Kidney (tissue), 13 donors: ENCODE measurements at regions not wholly inside any gene's neighbourhood (a gene's known extent, or its start where the extent isn't known, plus 50 kb on each side); places are given as distances from the start of the nearest gene placed in this dataset.
A peak's percentile ranks its signal among the peaks of the same experiment; 100 is the strongest.

ENCODE experiments used
- DNase-seq, 5 donors: peaks; one replicate each; pipeline ENCODE4 v3.0.0-alpha.2; 2013 to 2020
- FAIRE-seq: peaks from 2 replicates; lab custom pipeline; 2012; peaks lifted over from hg19 to GRCh38; lab: Jason Lieb, UNC
- H3K27ac ChIP-seq, 2 donors: one replicate each; pipeline ENCODE4 v1.7.0; 2013; ENCODE audit warnings: low read depth in 2 of 2, low read length in 2 of 2, inconsistent platforms in 1 of 2
- H3K27me3 ChIP-seq: one replicate; pipeline ENCODE4 v1.7.1; 2013; ENCODE audit warnings: low read length, inconsistent platforms; ENCODE audit not compliant: control insufficient read depth, insufficient read depth
- H3K36me3 ChIP-seq, 3 donors: one replicate each; pipeline versions ENCODE4 v1.7.0 to v1.7.1; 2013; ENCODE audit warnings: low read length in 3 of 3, control low read depth in 1 of 3, inconsistent platforms in 1 of 3; ENCODE audit not compliant: insufficient read depth in 3 of 3, control insufficient read depth in 2 of 3
- H3K4me1 ChIP-seq, 3 donors: one replicate each; pipeline versions ENCODE4 v1.7.0 to v1.7.1; 2013; ENCODE audit warnings: low read length in 3 of 3, inconsistent platforms in 1 of 3, low read depth in 1 of 3; ENCODE audit not compliant: control insufficient read depth in 2 of 3, insufficient read depth in 2 of 3
- H3K4me3 ChIP-seq, 3 donors: one replicate each; pipeline versions ENCODE4 v1.7.0 to v1.8.1; 2013; ENCODE audit warnings: low read length in 3 of 3, control low read depth in 1 of 3, inconsistent platforms in 1 of 3
- H3K9ac ChIP-seq, 3 donors: one replicate each; pipeline versions ENCODE4 v1.7.0 to v1.7.1; 2013; ENCODE audit warnings: low read length in 3 of 3, control low read depth in 1 of 3, inconsistent platforms in 1 of 3
- H3K9me3 ChIP-seq, 3 donors: one replicate each; pipeline versions ENCODE4 v1.7.0 to v1.7.1; 2013; ENCODE audit warnings: low read length in 3 of 3, control low read depth in 1 of 3, inconsistent platforms in 1 of 3; ENCODE audit not compliant: control insufficient read depth in 2 of 3, insufficient read depth in 1 of 3
- intact Hi-C: fragments of 100-400 bp; cut with DNase I; formaldehyde crosslinking; loops from one replicate; pipeline ENCODE4 v1.11.1; 2022
- TF ChIP-seq, protein P1 (sequence below): IDR thresholded peaks from 3 replicates; pipeline ENCODE4 v1.5.1; 2012; ENCODE audit warnings: mild to moderate bottlenecking, moderate library complexity, borderline replicate concordance; ENCODE audit not compliant: insufficient read depth; ENCODE audit errors: extremely low read depth
- donor health status: control.
- donor health status: control.
- donor health status: control.
- donor health status: control.
- donor health status: control.
- donor health status: DM: yes; HTN: yes; CAD: no.
- donor health status: Normal renal cell carcinoma (clear cell type).

DNA sequence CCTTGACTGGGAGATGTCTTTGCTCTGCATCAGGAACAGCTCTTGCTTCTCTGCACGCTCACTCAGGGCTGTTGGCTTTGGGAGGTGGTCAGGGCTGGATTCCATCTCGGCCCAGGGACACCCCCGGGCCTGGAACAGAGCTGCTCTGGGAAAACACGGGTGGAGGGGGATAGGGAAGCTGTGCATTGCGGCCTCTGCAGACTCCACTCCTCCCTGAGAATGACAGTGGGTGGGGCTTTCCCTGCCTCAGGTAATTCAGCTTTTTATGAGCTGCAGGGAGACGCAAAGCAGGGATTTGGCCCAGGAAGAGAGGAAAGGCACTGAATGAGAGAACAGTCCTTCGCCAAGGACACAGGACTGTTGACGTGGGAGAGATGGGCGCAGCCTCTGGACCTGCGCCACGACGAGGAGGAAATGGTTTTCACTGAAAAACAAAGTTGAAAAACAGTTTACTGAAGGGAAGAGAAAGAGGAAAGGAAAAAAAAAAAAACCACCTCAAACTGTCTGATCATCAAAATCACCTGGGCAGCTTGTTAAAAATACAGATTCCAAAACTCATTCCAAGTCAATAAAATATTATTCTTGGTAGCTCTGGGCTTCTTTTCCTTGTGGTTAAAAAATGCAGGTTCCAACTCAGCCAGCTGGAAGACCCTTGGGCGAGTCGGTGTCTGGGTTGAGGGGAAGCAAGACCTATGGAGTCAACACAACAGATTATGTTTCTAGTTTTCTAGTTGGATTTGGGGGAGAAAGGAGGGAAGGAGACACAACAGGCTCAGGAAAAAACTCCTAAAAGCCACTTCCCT, 194.0 kb downstream of the ZFP36L2 start:
- Histone ChIP-seq H3K27me3 (no peaks in the 10 kb centered on the region), H3K36me3 (no peaks in the 10 kb centered on the region), H3K9ac (peak overlapping the region in 2 of 3 donors; percentile 6 to 22), H3K4me1 (peaks cover 0 to 12% (median 0%) of the 10 kb centered on the region in 3 donors), H3K9me3 (no peaks in the 10 kb centered on the region), H3K27ac (peak overlapping the region; percentile 45 to 81), H3K4me3 (no peak overlapping the region)
- FAIRE-seq, result no peak
- DNase-seq, result peak in 1 of 5 donors; percentile 86
- intact Hi-C loops, result no loop called here
- TF ChIP-seq, protein P1, sequence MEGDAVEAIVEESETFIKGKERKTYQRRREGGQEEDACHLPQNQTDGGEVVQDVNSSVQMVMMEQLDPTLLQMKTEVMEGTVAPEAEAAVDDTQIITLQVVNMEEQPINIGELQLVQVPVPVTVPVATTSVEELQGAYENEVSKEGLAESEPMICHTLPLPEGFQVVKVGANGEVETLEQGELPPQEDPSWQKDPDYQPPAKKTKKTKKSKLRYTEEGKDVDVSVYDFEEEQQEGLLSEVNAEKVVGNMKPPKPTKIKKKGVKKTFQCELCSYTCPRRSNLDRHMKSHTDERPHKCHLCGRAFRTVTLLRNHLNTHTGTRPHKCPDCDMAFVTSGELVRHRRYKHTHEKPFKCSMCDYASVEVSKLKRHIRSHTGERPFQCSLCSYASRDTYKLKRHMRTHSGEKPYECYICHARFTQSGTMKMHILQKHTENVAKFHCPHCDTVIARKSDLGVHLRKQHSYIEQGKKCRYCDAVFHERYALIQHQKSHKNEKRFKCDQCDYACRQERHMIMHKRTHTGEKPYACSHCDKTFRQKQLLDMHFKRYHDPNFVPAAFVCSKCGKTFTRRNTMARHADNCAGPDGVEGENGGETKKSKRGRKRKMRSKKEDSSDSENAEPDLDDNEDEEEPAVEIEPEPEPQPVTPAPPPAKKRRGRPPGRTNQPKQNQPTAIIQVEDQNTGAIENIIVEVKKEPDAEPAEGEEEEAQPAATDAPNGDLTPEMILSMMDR, result no peak

DNA sequence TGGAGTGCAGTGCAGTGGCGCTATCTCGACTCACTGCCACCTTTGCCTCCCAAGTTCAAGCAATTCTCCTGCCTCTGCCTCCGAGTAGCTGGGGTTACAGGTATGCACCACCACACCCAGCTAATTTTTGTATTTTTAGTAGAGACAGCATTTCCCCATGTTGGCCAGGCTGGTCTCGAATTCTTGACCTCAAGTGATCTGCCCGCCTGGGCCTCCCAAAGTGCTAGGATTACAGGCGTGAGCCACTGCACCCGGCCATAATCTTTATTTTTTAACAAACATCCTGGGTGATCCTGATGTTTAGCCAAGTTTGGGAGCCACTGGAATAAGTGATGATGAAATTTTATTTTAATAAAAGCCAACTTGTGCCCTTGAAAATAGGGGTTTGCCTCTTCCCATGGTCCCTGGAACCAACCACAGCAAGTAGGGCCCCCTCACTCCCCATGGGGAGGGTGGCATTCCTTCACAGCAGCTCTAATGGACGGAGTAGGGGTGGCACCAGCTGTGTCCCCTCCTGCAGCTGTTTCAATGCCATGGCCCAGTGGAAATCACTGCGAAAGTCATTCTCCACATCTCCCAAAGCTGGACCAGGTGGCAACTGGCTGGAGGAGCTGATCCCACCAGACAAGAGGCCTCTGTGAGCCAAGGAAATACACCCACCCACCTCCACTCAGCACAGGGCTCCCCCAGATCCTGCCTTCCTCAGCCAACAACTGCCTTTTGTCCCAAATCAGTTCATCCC, 194.8 kb downstream of the ZFP36L2 start:
- no peaks in the 10 kb centered on the region for H3K9me3 ChIP-seq
- DNase-seq (no peak), FAIRE-seq (no peak)
- H3K36me3 ChIP-seq, result no peaks in the 10 kb centered on the region
- H3K4me1 ChIP-seq, result peaks cover 0 to 12% (median 0%) of the 10 kb centered on the region in 3 donors
- no peak overlapping the region for H3K4me3 ChIP-seq
- intact Hi-C loops, result no loop called here
- peak overlapping the region in 1 of 3 donors; percentile 22 for H3K9ac ChIP-seq
- H3K27ac ChIP-seq, result peak overlapping the region; percentile 45 to 81
- no peaks in the 10 kb centered on the region for H3K27me3 ChIP-seq
- TF ChIP-seq, protein P1, result no peak

DNA sequence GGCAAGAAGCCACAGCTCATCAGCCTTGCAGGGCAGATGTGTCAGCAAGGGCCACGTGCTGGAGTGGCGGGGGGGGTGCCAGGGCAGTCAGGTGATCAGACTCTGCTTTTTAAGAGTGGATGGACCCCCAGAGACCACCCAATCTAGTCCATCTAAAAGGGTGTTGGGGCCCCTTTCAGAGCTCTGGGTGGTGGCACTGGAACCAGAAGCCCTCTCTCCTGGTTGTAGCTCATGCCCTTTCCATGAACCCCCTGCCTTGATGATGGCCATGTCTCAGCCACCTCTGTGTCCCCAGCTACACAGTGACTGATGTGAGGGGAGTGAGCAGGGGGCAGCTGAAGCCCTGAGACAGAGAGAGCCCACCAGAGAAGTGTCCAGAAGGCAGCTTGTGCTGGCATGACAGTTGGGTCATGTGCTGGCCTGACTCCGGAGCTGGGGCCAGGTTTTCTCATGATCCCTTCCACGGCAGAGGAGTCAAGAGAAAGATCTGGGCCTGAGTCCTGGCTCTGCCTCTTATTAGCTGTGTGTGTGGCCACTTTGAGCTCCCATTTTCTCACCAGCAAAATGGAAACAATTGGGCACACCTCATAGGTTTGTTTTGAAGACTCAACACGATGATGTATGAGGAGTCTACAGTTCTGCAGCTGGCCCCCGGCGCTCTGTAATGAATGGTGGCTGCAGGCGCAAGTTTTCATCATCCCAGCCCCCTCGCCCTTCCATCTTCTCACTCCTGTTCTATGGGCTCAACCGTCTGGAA, 195.7 kb downstream of the ZFP36L2 start:
- Histone ChIP-seq H3K27ac (no peak overlapping the region), H3K9me3 (no peaks in the 10 kb centered on the region), H3K27me3 (no peaks in the 10 kb centered on the region), H3K36me3 (no peaks in the 10 kb centered on the region), H3K4me3 (no peak overlapping the region), H3K9ac (no peak overlapping the region), H3K4me1 (peaks cover 0 to 12% (median 0%) of the 10 kb centered on the region in 3 donors)
- intact Hi-C loops, result no loop called here
- FAIRE-seq, result no peak
- no peak for DNase-seq
- TF ChIP-seq, protein P1, result no peak
